Ishikawa (cell line): ENCODE measurements at regions not wholly inside any gene's neighbourhood (a gene's known extent, or its start where the extent isn't known, plus 50 kb on each side); places are given as distances from the start of the nearest gene placed in this dataset.

ENCODE experiments used
- CEBPB ChIP-seq: IDR thresholded peaks from 2 replicates; pipeline ENCODE4 v1.6.1; 2012
- CREB1 ChIP-seq: IDR thresholded peaks from 2 replicates; pipeline ENCODE4 v1.6.1; 2012; ENCODE audit warnings: low read depth
- EGR1 ChIP-seq: IDR thresholded peaks from 2 replicates; pipeline ENCODE4 v1.6.1; 2012
- EP300 ChIP-seq: IDR thresholded peaks from 2 replicates; pipeline ENCODE4 v1.6.1; 2012; ENCODE audit warnings: borderline replicate concordance
- FOXM1 ChIP-seq: IDR thresholded peaks from 2 replicates; pipeline ENCODE4 v1.6.1; 2012; ENCODE audit warnings: low read depth, borderline replicate concordance
- MAX ChIP-seq: IDR thresholded peaks from 2 replicates; pipeline ENCODE4 v1.6.1; 2012
- NFIC ChIP-seq: IDR thresholded peaks from 2 replicates; pipeline ENCODE4 v1.6.1; 2012
- RAD21 ChIP-seq: IDR thresholded peaks from 2 replicates; pipeline ENCODE4 v1.6.1; 2012; ENCODE audit warnings: low read depth
- REST ChIP-seq: IDR thresholded peaks from 2 replicates; pipeline ENCODE4 v1.6.1; 2012; ENCODE audit warnings: low read depth, mild to moderate bottlenecking
- TAF1 ChIP-seq: IDR thresholded peaks from 2 replicates; pipeline ENCODE4 v1.6.1; 2012; ENCODE audit warnings: low read depth, mild to moderate bottlenecking
- TCF12 ChIP-seq: IDR thresholded peaks from 2 replicates; pipeline ENCODE4 v1.6.1; 2012; ENCODE audit warnings: low read depth
- TEAD4 ChIP-seq: IDR thresholded peaks from 2 replicates; pipeline ENCODE4 v1.6.1; 2012
- YY1 ChIP-seq: IDR thresholded peaks from 2 replicates; pipeline ENCODE4 v1.6.1; 2012; ENCODE audit warnings: low read depth
- ZBTB7A ChIP-seq: IDR thresholded peaks from 2 replicates; pipeline ENCODE4 v1.6.1; 2012; ENCODE audit warnings: low read depth
- TF ChIP-seq, protein P1 (sequence below): IDR thresholded peaks from 2 replicates; pipeline ENCODE4 v1.6.1; 2012

- TF ChIP-seq, protein P1, sequence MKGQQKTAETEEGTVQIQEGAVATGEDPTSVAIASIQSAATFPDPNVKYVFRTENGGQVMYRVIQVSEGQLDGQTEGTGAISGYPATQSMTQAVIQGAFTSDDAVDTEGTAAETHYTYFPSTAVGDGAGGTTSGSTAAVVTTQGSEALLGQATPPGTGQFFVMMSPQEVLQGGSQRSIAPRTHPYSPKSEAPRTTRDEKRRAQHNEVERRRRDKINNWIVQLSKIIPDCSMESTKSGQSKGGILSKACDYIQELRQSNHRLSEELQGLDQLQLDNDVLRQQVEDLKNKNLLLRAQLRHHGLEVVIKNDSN, result no peak
- TF ChIP-seq FOXM1 (no peak), CEBPB (no peak), EP300 (no peak), MAX (no peak), ZBTB7A (no peak), CREB1 (no peak), REST (no peak), YY1 (no peak), TEAD4 (no peak), RAD21 (no peak), NFIC (no peak), TAF1 (no peak)
Observed at GRCh38 chr6:155586090-155586489, 130.5 kb upstream of the NOX3 start.

DNA sequence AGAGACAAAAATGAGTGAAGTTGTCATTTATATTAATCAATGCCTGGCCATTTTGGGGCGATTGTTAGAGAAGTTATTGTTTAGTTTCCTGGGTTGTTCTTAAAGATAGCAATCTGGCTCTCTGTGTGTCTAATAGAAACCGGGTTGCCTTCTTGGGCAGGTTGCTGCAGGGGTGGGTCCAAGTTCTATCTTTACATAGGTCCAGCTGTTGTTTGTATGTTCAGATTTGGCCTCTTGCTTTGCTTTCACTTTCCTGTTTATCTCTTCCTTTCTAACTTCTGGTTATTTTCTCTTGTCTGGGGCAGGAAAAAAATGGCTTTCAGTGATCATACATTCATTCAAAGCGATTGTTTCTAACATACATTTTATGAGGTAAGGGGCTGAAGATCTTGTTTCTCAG is 128.4 kb upstream of the NOX3 start:
- no peak for TF ChIP-seq EGR1
- no peak for TF ChIP-seq NFIC
- no peak for TF ChIP-seq ZBTB7A
- no peak for TF ChIP-seq REST

GRCh38 chr6:155582016-155582991 is 126.7 kb upstream of the NOX3 start:
- no peak for TF ChIP-seq FOXM1
- TF ChIP-seq, protein P1, result no peak
- no peak for TF ChIP-seq CREB1
- TF ChIP-seq ZBTB7A, result no peak
- no peak for TF ChIP-seq EP300
- TF ChIP-seq TEAD4, result no peak
- no peak for TF ChIP-seq RAD21
- no peak for TF ChIP-seq TAF1
- no peak for TF ChIP-seq MAX
- no peak for TF ChIP-seq TCF12
- TF ChIP-seq YY1, result no peak
- no peak for TF ChIP-seq CEBPB

GRCh38 chr6:155580904-155581303 is 125.3 kb upstream of the NOX3 start:
- TF ChIP-seq TEAD4 (no peak), ZBTB7A (no peak)

- no peak for TF ChIP-seq MAX
- TF ChIP-seq, protein P1, result no peak
Observed at GRCh38 chr6:155578251-155578650, 122.6 kb upstream of the NOX3 start.

- TF ChIP-seq ZBTB7A (no peak), CREB1 (no peak), RAD21 (no peak), REST (no peak), TEAD4 (no peak), TAF1 (no peak), EGR1 (no peak)
- TF ChIP-seq, protein P1, result no peak
Observed at GRCh38 chr6:155561966-155562364, 106.3 kb upstream of the NOX3 start.
